ENCODE measurements at regions not wholly inside any gene's neighbourhood (a gene's known extent, or its start where the extent isn't known, plus 50 kb on each side); places are given as distances from the start of the nearest gene placed in this dataset.

DNA sequence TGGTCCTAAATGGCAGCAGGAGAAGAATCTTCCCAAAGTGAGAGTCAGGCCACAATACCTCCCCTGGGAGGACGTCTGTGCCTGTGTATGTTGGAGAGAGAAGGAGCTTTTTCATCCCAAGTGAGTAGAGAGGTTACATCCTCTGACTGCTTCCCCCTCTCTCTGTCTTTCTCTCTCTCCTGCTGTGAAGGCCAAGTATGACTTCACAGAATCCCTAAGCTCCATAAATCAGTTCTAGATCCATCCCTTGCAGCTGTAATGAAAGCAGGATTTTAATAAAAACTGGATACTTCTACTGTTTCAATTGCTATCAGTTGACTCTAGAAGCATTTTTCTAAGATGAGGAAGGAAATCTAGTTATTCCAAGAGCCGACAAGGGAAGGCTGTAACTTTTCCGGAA, 389.1 kb upstream of the PROK2 start:
- in situ Hi-C loops (cut with HindIII; ENCODE audit: low pct_unique_long_range_greater_than_20kb, low sequenced_read_pairs): no loop called here
- BruUV-seq (replicated peaks): no TSS peak

DNA sequence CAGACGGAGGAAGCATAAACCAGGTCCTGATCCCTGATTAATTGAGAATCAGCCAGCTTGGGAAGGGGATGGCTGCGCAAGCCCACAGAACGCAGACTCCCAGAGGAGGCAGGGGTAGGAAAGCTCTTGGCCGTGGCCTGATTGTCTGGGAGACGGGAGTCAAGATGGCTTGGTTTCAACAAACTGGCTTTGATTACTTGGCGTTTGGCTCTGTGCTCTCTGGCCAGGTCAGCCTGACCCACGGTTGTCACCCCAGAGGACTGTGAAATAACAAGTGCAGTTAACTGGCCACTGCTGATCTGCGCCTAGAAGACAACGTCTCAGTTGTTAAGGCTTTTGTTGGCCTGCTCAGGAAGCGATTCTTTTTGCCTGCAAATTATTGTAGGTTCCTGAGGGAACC, 387.0 kb upstream of the PROK2 start:
- no peaks in the 10 kb centered on the region for H3K9me3 ChIP-seq (ENCODE audit: control insufficient read depth, insufficient read depth, low read depth, low read length)
- no TSS peak for BruUV-seq (replicated peaks)
- ATAC-seq (no peak), DNase-seq (ENCODE audit: low read depth, low spot score) (no peak)
- intact Hi-C loops (cut with micrococcal nuclease; ENCODE audit: unreplicated experiment) (no loop called here), in situ Hi-C loops (cut with HindIII; ENCODE audit: low pct_unique_long_range_greater_than_20kb, low sequenced_read_pairs) (no loop called here)
- TF ChIP-seq POLR2AphosphoS5 (IDR thresholded peaks at IDR 0.05; ENCODE audit: low read depth, low read length): no peak
- TF ChIP-seq, protein P1, sequence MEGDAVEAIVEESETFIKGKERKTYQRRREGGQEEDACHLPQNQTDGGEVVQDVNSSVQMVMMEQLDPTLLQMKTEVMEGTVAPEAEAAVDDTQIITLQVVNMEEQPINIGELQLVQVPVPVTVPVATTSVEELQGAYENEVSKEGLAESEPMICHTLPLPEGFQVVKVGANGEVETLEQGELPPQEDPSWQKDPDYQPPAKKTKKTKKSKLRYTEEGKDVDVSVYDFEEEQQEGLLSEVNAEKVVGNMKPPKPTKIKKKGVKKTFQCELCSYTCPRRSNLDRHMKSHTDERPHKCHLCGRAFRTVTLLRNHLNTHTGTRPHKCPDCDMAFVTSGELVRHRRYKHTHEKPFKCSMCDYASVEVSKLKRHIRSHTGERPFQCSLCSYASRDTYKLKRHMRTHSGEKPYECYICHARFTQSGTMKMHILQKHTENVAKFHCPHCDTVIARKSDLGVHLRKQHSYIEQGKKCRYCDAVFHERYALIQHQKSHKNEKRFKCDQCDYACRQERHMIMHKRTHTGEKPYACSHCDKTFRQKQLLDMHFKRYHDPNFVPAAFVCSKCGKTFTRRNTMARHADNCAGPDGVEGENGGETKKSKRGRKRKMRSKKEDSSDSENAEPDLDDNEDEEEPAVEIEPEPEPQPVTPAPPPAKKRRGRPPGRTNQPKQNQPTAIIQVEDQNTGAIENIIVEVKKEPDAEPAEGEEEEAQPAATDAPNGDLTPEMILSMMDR (IDR thresholded peaks at IDR 0.05): no peak
- TF ChIP-seq SIN3A (IDR thresholded peaks at IDR 0.05; ENCODE audit: borderline replicate concordance, insufficient read depth, low read depth, low read length): no peak
- TF ChIP-seq TCF7L2 (IDR thresholded peaks at IDR 0.05; ENCODE audit: low read depth, low read length): no peak
- TF ChIP-seq, protein P2, sequence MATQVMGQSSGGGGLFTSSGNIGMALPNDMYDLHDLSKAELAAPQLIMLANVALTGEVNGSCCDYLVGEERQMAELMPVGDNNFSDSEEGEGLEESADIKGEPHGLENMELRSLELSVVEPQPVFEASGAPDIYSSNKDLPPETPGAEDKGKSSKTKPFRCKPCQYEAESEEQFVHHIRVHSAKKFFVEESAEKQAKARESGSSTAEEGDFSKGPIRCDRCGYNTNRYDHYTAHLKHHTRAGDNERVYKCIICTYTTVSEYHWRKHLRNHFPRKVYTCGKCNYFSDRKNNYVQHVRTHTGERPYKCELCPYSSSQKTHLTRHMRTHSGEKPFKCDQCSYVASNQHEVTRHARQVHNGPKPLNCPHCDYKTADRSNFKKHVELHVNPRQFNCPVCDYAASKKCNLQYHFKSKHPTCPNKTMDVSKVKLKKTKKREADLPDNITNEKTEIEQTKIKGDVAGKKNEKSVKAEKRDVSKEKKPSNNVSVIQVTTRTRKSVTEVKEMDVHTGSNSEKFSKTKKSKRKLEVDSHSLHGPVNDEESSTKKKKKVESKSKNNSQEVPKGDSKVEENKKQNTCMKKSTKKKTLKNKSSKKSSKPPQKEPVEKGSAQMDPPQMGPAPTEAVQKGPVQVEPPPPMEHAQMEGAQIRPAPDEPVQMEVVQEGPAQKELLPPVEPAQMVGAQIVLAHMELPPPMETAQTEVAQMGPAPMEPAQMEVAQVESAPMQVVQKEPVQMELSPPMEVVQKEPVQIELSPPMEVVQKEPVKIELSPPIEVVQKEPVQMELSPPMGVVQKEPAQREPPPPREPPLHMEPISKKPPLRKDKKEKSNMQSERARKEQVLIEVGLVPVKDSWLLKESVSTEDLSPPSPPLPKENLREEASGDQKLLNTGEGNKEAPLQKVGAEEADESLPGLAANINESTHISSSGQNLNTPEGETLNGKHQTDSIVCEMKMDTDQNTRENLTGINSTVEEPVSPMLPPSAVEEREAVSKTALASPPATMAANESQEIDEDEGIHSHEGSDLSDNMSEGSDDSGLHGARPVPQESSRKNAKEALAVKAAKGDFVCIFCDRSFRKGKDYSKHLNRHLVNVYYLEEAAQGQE (IDR thresholded peaks at IDR 0.05; ENCODE audit: insufficient read depth in 1 of 2, low read depth in 2 of 2, low read length in 1 of 2): no peak
- H3K4me1 ChIP-seq (ENCODE audit: control insufficient read depth, insufficient read depth, low read length): no peaks in the 10 kb centered on the region
- POLR2A ChIA-PET: no interaction called here
- no peak overlapping the region for H3K4me3 ChIP-seq (ENCODE audit: low read depth in 2 of 2, low read length in 2 of 2)
- H3K27me3 ChIP-seq (ENCODE audit: control insufficient read depth, insufficient read depth, low read length): no peaks in the 10 kb centered on the region
- no peak overlapping the region for H3K27ac ChIP-seq (ENCODE audit: low read length)
- CTCF ChIA-PET: no interaction called here
- H3K36me3 ChIP-seq (ENCODE audit: control insufficient read depth, insufficient read depth, low read length): no peaks in the 10 kb centered on the region

More for the DNA sequence above, 389.1 kb upstream of the PROK2 start:
- CTCF ChIA-PET: no interaction called here
- DNase-seq (ENCODE audit: low read depth, low spot score): no peak
- intact Hi-C loops (cut with micrococcal nuclease; ENCODE audit: unreplicated experiment): no loop called here
- no peak for ATAC-seq
- TF ChIP-seq, protein P1 (IDR thresholded peaks at IDR 0.05): no peak
- TF ChIP-seq SIN3A (IDR thresholded peaks at IDR 0.05; ENCODE audit: borderline replicate concordance, insufficient read depth, low read depth, low read length) (no peak), POLR2AphosphoS5 (IDR thresholded peaks at IDR 0.05; ENCODE audit: low read depth, low read length) (no peak), TCF7L2 (IDR thresholded peaks at IDR 0.05; ENCODE audit: low read depth, low read length) (no peak)
- TF ChIP-seq, protein P2 (IDR thresholded peaks at IDR 0.05; ENCODE audit: insufficient read depth in 1 of 2, low read depth in 2 of 2, low read length in 1 of 2): no peak
- Histone ChIP-seq H3K27ac (ENCODE audit: low read length) (no peak overlapping the region), H3K4me3 (ENCODE audit: low read depth in 2 of 2, low read length in 2 of 2) (no peak overlapping the region), H3K36me3 (ENCODE audit: control insufficient read depth, insufficient read depth, low read length) (no peaks in the 10 kb centered on the region), H3K27me3 (ENCODE audit: control insufficient read depth, insufficient read depth, low read length) (no peaks in the 10 kb centered on the region), H3K4me1 (ENCODE audit: control insufficient read depth, insufficient read depth, low read length) (no peaks in the 10 kb centered on the region), H3K9me3 (ENCODE audit: control insufficient read depth, insufficient read depth, low read depth, low read length) (no peaks in the 10 kb centered on the region)
- POLR2A ChIA-PET: no interaction called here
